ENCODE measurements at regions not wholly inside any gene's neighbourhood (a gene's known extent, or its start where the extent isn't known, plus 50 kb on each side); places are given as distances from the start of the nearest gene placed in this dataset.

- no peak for TF ChIP-seq CTCF (IDR thresholded peaks at IDR 0.05; ENCODE audit: unreplicated experiment)
- H3K9me3 Mint-ChIP-seq (ENCODE audit: low read depth), result peaks cover 18% of the 10 kb centered on the region
- no peak overlapping the region for H3K4me3 Mint-ChIP-seq (ENCODE audit: low read depth)
- H3K4me1 Mint-ChIP-seq (ENCODE audit: low read depth), result peaks cover 2% of the 10 kb centered on the region
- no peak for DNase-seq (ENCODE audit: low spot score, unreplicated experiment)
- no peak overlapping the region for H3K27ac Mint-ChIP-seq
- H3K27me3 Mint-ChIP-seq, result peaks cover 5% of the 10 kb centered on the region
- H3K36me3 Mint-ChIP-seq (ENCODE audit: insufficient read depth), result no peaks in the 10 kb centered on the region
Observed at GRCh38 chrX:38937926-38938325, 136.7 kb downstream of the MID1IP1 start.

GRCh38 chrX:38939067-38939466 lies 137.8 kb downstream of the MID1IP1 start:
- Mint-ChIP-seq H3K27me3 (peaks cover 5% of the 10 kb centered on the region), H3K36me3 (ENCODE audit: insufficient read depth) (no peaks in the 10 kb centered on the region), H3K4me3 (ENCODE audit: low read depth) (no peak overlapping the region), H3K27ac (no peak overlapping the region), H3K9me3 (ENCODE audit: low read depth) (peaks cover 19% of the 10 kb centered on the region), H3K4me1 (ENCODE audit: low read depth) (peaks cover 2% of the 10 kb centered on the region)
- no peak for DNase-seq (ENCODE audit: low spot score, unreplicated experiment)
- TF ChIP-seq CTCF (IDR thresholded peaks at IDR 0.05; ENCODE audit: unreplicated experiment), result no peak

- H3K27me3 Mint-ChIP-seq, result peaks cover 5% of the 10 kb centered on the region
- TF ChIP-seq CTCF (IDR thresholded peaks at IDR 0.05; ENCODE audit: unreplicated experiment), result no peak
- peaks cover 2% of the 10 kb centered on the region for H3K4me1 Mint-ChIP-seq (ENCODE audit: low read depth)
- H3K4me3 Mint-ChIP-seq (ENCODE audit: low read depth), result no peak overlapping the region
- DNase-seq (ENCODE audit: low spot score, unreplicated experiment), result no peak
- H3K36me3 Mint-ChIP-seq (ENCODE audit: insufficient read depth), result peaks cover 3% of the 10 kb centered on the region
- no peak overlapping the region for H3K27ac Mint-ChIP-seq
- H3K9me3 Mint-ChIP-seq (ENCODE audit: low read depth), result peaks cover 25% of the 10 kb centered on the region
Observed at GRCh38 chrX:38940547-38940946, 139.3 kb downstream of the MID1IP1 start.

- TF ChIP-seq CTCF (IDR thresholded peaks at IDR 0.05; ENCODE audit: unreplicated experiment), result no peak
- H3K36me3 Mint-ChIP-seq (ENCODE audit: insufficient read depth), result peaks cover 3% of the 10 kb centered on the region
- no peak overlapping the region for H3K27ac Mint-ChIP-seq
- no peak overlapping the region for H3K4me3 Mint-ChIP-seq (ENCODE audit: low read depth)
- H3K9me3 Mint-ChIP-seq (ENCODE audit: low read depth), result peaks cover 25% of the 10 kb centered on the region
- H3K27me3 Mint-ChIP-seq, result peaks cover 2% of the 10 kb centered on the region
- peaks cover 2% of the 10 kb centered on the region for H3K4me1 Mint-ChIP-seq (ENCODE audit: low read depth)
- DNase-seq (ENCODE audit: low spot score, unreplicated experiment), result no peak
Observed at GRCh38 chrX:38941675-38942074, 140.4 kb downstream of the MID1IP1 start.

GRCh38 chrX:38943120-38943519 lies 141.9 kb downstream of the MID1IP1 start:
- peaks cover 3% of the 10 kb centered on the region for H3K36me3 Mint-ChIP-seq (ENCODE audit: insufficient read depth)

More at GRCh38 chrX:38943120-38943519, 141.9 kb downstream of the MID1IP1 start:
- Mint-ChIP-seq H3K27me3 (no peaks in the 10 kb centered on the region), H3K9me3 (ENCODE audit: low read depth) (peaks cover 34% of the 10 kb centered on the region), H3K4me3 (ENCODE audit: low read depth) (no peak overlapping the region), H3K4me1 (ENCODE audit: low read depth) (no peaks in the 10 kb centered on the region), H3K27ac (no peak overlapping the region)
- DNase-seq (ENCODE audit: low spot score, unreplicated experiment), result no peak
- no peak for TF ChIP-seq CTCF (IDR thresholded peaks at IDR 0.05; ENCODE audit: unreplicated experiment)
